SK-N-SH (cell line): ENCODE measurements at regions not wholly inside any gene's neighbourhood (a gene's known extent, or its start where the extent isn't known, plus 50 kb on each side); places are given as distances from the start of the nearest gene placed in this dataset.

ENCODE experiments used
- CTCF ChIA-PET: fragments of 300-600, 350-600 bp; formaldehyde crosslinking; extraction: SDS; loops from one replicate; lab custom pipeline; 2021; lab: Yijun Ruan, JAX
- POLR2A ChIA-PET: fragments of 350-600 bp; sonication (Branson Sonifier 250); formaldehyde crosslinking; extraction: SDS; loops from one replicate; lab custom pipeline; 2020; ENCODE audit warnings: antibody characterized with exemption, inconsistent platforms; lab: Yijun Ruan, JAX
- DNase-seq: peaks from one replicate; pipeline ENCODE4 v3.0.0; 2012
- H2AFZ ChIP-seq: fragments of 200-600 bp; sonication (generic); 2 replicates; pipeline ENCODE4 v1.8.1; 2016; ENCODE audit warnings: antibody characterized with exemption, mild to moderate bottlenecking, low read depth
- H3F3A ChIP-seq: fragments of 200-600 bp; sonication (generic); replicated peaks from 2 replicates; pipeline ENCODE3; 2016; ENCODE audit warnings: antibody characterized with exemption, mild to moderate bottlenecking; ENCODE audit not compliant: insufficient read depth
- H3K27ac ChIP-seq, 2 experiments: fragments of 200-500 bp in 1 of 2; fragments of 200-600 bp in 1 of 2; sonication (Bioruptor generic) in 1 of 2; sonication (generic), shearing (Covaris generic) in 1 of 2; 2 replicates each; pipeline versions ENCODE4 v1.5.1 to v1.6.1; 2014 to 2016; ENCODE audit warnings: low read depth in 2 of 2, inconsistent platforms in 1 of 2, low read length in 1 of 2, mild to moderate bottlenecking in 1 of 2, mixed read lengths in 1 of 2
- H3K27me3 ChIP-seq: fragments of 200-600 bp; sonication (generic), shearing (Covaris generic); 2 replicates; pipeline ENCODE4 v1.6.1; 2016; ENCODE audit warnings: mixed run types; ENCODE audit not compliant: insufficient read depth
- H3K36me3 ChIP-seq, 2 experiments: fragments of 200-500 bp in 1 of 2; fragments of 200-600 bp in 1 of 2; sonication (Bioruptor generic) in 1 of 2; sonication (generic) in 1 of 2; replicated peaks in 1 of 2; 2 replicates each; pipeline versions ENCODE3 to v1.5.1; 2014 to 2016; ENCODE audit warnings: low read length in 1 of 2, mild to moderate bottlenecking in 1 of 2; ENCODE audit not compliant: insufficient read depth in 2 of 2, control insufficient read depth in 1 of 2
- H3K4me1 ChIP-seq, 2 experiments: fragments of 200-500 bp in 1 of 2; fragments of 200-600 bp in 1 of 2; sonication (Bioruptor generic) in 1 of 2; sonication (generic), shearing (Covaris generic) in 1 of 2; 2 replicates each; pipeline versions ENCODE4 v1.5.1 to v1.6.1; 2014 to 2016; ENCODE audit warnings: low read depth in 1 of 2, low read length in 1 of 2, mixed run types in 1 of 2; ENCODE audit not compliant: insufficient read depth in 2 of 2, control insufficient read depth in 1 of 2
- H3K4me2 ChIP-seq: fragments of 200-600 bp; sonication (generic), shearing (Covaris generic); 2 replicates; pipeline ENCODE4 v1.6.1; 2017; ENCODE audit warnings: mixed run types
- H3K4me3 ChIP-seq, 2 experiments: fragments of 200-500 bp in 1 of 2; fragments of 200-600 bp in 1 of 2; sonication (Bioruptor generic) in 1 of 2; sonication (generic), shearing (Covaris generic) in 1 of 2; 2 replicates each; pipeline versions ENCODE4 v1.5.1 to v1.8.1; 2014 to 2016; ENCODE audit warnings: low read depth in 2 of 2, inconsistent platforms in 1 of 2, low read length in 1 of 2, mild to moderate bottlenecking in 1 of 2, mixed read lengths in 1 of 2, moderate library complexity in 1 of 2
- H3K79me2 ChIP-seq: fragments of 200-600 bp; sonication (generic); 2 replicates; pipeline ENCODE4 v1.8.1; 2017; ENCODE audit warnings: mild to moderate bottlenecking; ENCODE audit not compliant: insufficient read depth
- H3K9ac ChIP-seq: fragments of 200-600 bp; sonication (generic); 2 replicates; pipeline ENCODE4 v1.6.1; 2017; ENCODE audit warnings: mixed run types
- H3K9me2 ChIP-seq: fragments of 200-600 bp; sonication (generic); 2 replicates; pipeline ENCODE4 v1.6.1; 2017; ENCODE audit warnings: mixed run types
- H3K9me3 ChIP-seq: fragments of 200-600 bp; sonication (generic); 2 replicates; pipeline ENCODE4 v1.6.1; 2017; ENCODE audit warnings: mixed run types, mild to moderate bottlenecking, moderate library complexity
- H4K20me1 ChIP-seq: fragments of 200-600 bp; sonication (generic); 2 replicates; pipeline ENCODE4 v1.6.1; 2017; ENCODE audit warnings: mild to moderate bottlenecking, mixed run types; ENCODE audit not compliant: insufficient read depth
- FOSL2 ChIP-seq: IDR thresholded peaks from 2 replicates; pipeline ENCODE4 v1.4.0; 2012; ENCODE audit warnings: low read depth, mild to moderate bottlenecking, moderate library complexity, borderline replicate concordance
- GATA2 ChIP-seq: sonication (generic); formaldehyde crosslinking; IDR thresholded peaks from 2 replicates; pipeline ENCODE4 v1.5.0; 2020; ENCODE audit warnings: mild to moderate bottlenecking, missing genetic modification reagents
- NRF1 ChIP-seq: IDR thresholded peaks from 2 replicates; pipeline ENCODE4 v1.6.1; 2012; ENCODE audit warnings: low read depth, mild to moderate bottlenecking, low read length
- RCOR1 ChIP-seq: fragments of 150-350 bp; IDR thresholded peaks from 2 replicates; pipeline ENCODE4 v1.6.1; 2017; ENCODE audit warnings: antibody characterized with exemption, low read length
- SIN3A ChIP-seq: IDR thresholded peaks from 2 replicates; pipeline ENCODE4 v1.6.1; 2012; ENCODE audit warnings: low read depth, mild to moderate bottlenecking, low read length, moderate library complexity, borderline replicate concordance
- SMC3 ChIP-seq: IDR thresholded peaks from 2 replicates; pipeline ENCODE4 v1.6.1; 2012; ENCODE audit warnings: low read depth, low read length, improper control_type of control experiment
- USF1 ChIP-seq: IDR thresholded peaks from 2 replicates; pipeline ENCODE4 v1.4.0; 2012; ENCODE audit warnings: low read depth, borderline replicate concordance
- ZBTB33 ChIP-seq: IDR thresholded peaks from 2 replicates; pipeline ENCODE4 v1.4.0; 2012; ENCODE audit warnings: low read depth, borderline replicate concordance
- WGBS: methylation state at CpG from one replicate; pipeline ENCODE4 v1.1.6; 2017; ENCODE audit warnings: low lambda C conversion rate; 5-methylcytosine and 5-hydroxymethylcytosine counted together
- TF ChIP-seq, protein P1 (sequence below): fragments of 200-600 bp; sonication (generic); IDR thresholded peaks from 2 replicates; pipeline ENCODE4 v1.6.1; 2017; ENCODE audit warnings: antibody characterized with exemption, mild to moderate bottlenecking, moderate library complexity
- TF ChIP-seq, protein P2 (sequence below): IDR thresholded peaks from 2 replicates; pipeline ENCODE4 v1.6.1; 2012; ENCODE audit warnings: mild to moderate bottlenecking, low read depth, low read length, moderate library complexity

- Histone ChIP-seq H3K27ac (no peak overlapping the region), H3K9me2 (no peaks in the 10 kb centered on the region), H3K9me3 (no peaks in the 10 kb centered on the region), H3K4me2 (no peak overlapping the region), H3K36me3 (no peaks in the 10 kb centered on the region), H3K9ac (no peak overlapping the region), H3F3A (no peaks in the 10 kb centered on the region), H3K79me2 (no peaks in the 10 kb centered on the region), H3K4me3 (no peak overlapping the region), H3K27me3 (no peaks in the 10 kb centered on the region), H3K4me1 (no peaks in the 10 kb centered on the region), H4K20me1 (no peaks in the 10 kb centered on the region), H2AFZ (no peak overlapping the region)
- POLR2A ChIA-PET: no interaction called here
- CTCF ChIA-PET: no interaction called here
- 37% methylated on average over 3 of the region's 3 CpGs for WGBS
- DNase-seq: no peak
- TF ChIP-seq ZBTB33: no peak
- no peak for TF ChIP-seq USF1
These were observed 502.5 kb upstream of the GHITM start for GRCh38 chr10:83636826-83637225.

DNA sequence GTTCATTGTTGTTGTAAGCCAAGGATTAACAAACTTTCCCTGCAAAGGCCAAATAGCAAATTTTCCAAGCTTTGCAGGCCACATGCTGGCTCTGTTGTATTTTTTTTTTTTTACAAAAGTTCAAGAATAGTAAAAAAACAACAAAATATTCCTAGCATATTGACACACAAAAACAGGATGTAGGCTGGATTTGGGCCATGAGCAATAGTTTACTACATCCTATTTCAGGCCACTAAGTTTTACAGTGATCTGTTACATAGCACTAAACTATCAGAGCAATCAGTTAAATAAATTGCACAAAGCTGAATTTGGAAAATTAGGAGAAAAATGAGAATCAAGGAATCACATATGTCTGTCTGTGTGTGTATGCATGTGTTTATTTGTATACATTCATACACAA lies 491.8 kb upstream of the GHITM start:
- TF ChIP-seq SIN3A (no peak), NRF1 (no peak), FOSL2 (no peak)
- TF ChIP-seq, protein P1, sequence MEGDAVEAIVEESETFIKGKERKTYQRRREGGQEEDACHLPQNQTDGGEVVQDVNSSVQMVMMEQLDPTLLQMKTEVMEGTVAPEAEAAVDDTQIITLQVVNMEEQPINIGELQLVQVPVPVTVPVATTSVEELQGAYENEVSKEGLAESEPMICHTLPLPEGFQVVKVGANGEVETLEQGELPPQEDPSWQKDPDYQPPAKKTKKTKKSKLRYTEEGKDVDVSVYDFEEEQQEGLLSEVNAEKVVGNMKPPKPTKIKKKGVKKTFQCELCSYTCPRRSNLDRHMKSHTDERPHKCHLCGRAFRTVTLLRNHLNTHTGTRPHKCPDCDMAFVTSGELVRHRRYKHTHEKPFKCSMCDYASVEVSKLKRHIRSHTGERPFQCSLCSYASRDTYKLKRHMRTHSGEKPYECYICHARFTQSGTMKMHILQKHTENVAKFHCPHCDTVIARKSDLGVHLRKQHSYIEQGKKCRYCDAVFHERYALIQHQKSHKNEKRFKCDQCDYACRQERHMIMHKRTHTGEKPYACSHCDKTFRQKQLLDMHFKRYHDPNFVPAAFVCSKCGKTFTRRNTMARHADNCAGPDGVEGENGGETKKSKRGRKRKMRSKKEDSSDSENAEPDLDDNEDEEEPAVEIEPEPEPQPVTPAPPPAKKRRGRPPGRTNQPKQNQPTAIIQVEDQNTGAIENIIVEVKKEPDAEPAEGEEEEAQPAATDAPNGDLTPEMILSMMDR: no peak
- ChIA-PET POLR2A (no interaction called here), CTCF (no interaction called here)
- Histone ChIP-seq H3K9ac (no peak overlapping the region), H4K20me1 (no peaks in the 10 kb centered on the region), H3K4me3 (no peak overlapping the region), H3K4me2 (no peak overlapping the region), H3K27me3 (no peaks in the 10 kb centered on the region), H3K9me2 (no peaks in the 10 kb centered on the region), H3K27ac (no peak overlapping the region), H3F3A (no peaks in the 10 kb centered on the region), H3K79me2 (no peaks in the 10 kb centered on the region), H3K9me3 (no peaks in the 10 kb centered on the region), H3K4me1 (no peaks in the 10 kb centered on the region; a peak in 1 of 4 replicates), H2AFZ (no peak overlapping the region), H3K36me3 (no peaks in the 10 kb centered on the region)
- DNase-seq: no peak

- CTCF ChIA-PET: interaction anchor here (0.7 kb wide), 1 partner anchor 61 kb away, joined by 3 read pairs; no protein-coding TSS in a partner anchor
- H3K4me3 ChIP-seq: no peak overlapping the region
- TF ChIP-seq GATA2: no peak
- TF ChIP-seq RCOR1: no peak
- TF ChIP-seq, protein P2, sequence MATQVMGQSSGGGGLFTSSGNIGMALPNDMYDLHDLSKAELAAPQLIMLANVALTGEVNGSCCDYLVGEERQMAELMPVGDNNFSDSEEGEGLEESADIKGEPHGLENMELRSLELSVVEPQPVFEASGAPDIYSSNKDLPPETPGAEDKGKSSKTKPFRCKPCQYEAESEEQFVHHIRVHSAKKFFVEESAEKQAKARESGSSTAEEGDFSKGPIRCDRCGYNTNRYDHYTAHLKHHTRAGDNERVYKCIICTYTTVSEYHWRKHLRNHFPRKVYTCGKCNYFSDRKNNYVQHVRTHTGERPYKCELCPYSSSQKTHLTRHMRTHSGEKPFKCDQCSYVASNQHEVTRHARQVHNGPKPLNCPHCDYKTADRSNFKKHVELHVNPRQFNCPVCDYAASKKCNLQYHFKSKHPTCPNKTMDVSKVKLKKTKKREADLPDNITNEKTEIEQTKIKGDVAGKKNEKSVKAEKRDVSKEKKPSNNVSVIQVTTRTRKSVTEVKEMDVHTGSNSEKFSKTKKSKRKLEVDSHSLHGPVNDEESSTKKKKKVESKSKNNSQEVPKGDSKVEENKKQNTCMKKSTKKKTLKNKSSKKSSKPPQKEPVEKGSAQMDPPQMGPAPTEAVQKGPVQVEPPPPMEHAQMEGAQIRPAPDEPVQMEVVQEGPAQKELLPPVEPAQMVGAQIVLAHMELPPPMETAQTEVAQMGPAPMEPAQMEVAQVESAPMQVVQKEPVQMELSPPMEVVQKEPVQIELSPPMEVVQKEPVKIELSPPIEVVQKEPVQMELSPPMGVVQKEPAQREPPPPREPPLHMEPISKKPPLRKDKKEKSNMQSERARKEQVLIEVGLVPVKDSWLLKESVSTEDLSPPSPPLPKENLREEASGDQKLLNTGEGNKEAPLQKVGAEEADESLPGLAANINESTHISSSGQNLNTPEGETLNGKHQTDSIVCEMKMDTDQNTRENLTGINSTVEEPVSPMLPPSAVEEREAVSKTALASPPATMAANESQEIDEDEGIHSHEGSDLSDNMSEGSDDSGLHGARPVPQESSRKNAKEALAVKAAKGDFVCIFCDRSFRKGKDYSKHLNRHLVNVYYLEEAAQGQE: no peak
- TF ChIP-seq SMC3: no peak
- TF ChIP-seq NRF1: no peak
- TF ChIP-seq, protein P1: no peak
These were observed 491.1 kb upstream of the GHITM start for GRCh38 chr10:83648201-83648600.

More at GRCh38 chr10:83648201-83648600, 491.1 kb upstream of the GHITM start:
- Histone ChIP-seq H3K4me1 (no peaks in the 10 kb centered on the region; a peak in 1 of 4 replicates), H2AFZ (no peak overlapping the region), H3F3A (no peaks in the 10 kb centered on the region), H4K20me1 (no peaks in the 10 kb centered on the region), H3K27ac (no peak overlapping the region), H3K36me3 (no peaks in the 10 kb centered on the region), H3K27me3 (no peaks in the 10 kb centered on the region), H3K9me2 (no peaks in the 10 kb centered on the region), H3K4me2 (no peak overlapping the region), H3K9me3 (no peaks in the 10 kb centered on the region), H3K79me2 (no peaks in the 10 kb centered on the region), H3K9ac (no peak overlapping the region)
- DNase-seq: no peak
- 26% methylated on average over 1 of the region's 1 CpG for WGBS
- POLR2A ChIA-PET: no interaction called here
